H1 (cell line): ENCODE measurements at regions not wholly inside any gene's neighbourhood (a gene's known extent, or its start where the extent isn't known, plus 50 kb on each side); places are given as distances from the start of the nearest gene placed in this dataset.

ENCODE experiments used
- CTCF ChIA-PET: fragments of 300-600 bp; sonication (Branson Sonifier 250); formaldehyde crosslinking; loops from one replicate; lab custom pipeline; 2021; ENCODE audit not compliant: partially characterized antibody; lab: Charles Lee
- POLR2A ChIA-PET: fragments of 300-600 bp; sonication (Branson Sonifier 250); formaldehyde crosslinking; loops from one replicate; lab custom pipeline; 2021; ENCODE audit warnings: inconsistent platforms; ENCODE audit not compliant: partially characterized antibody; lab: Charles Lee
- DNase-seq, 2 experiments: peaks; one replicate each; pipeline versions ENCODE4 v3.0.0 to v3.0.0-alpha.2; 2010 to 2022; ENCODE audit warnings: low spot score in 2 of 2, low read depth in 1 of 2, mixed read lengths in 1 of 2
- FAIRE-seq: peaks from 2 replicates; lab custom pipeline; 2011; peaks lifted over from hg19 to GRCh38; lab: Jason Lieb, UNC
- H2AFZ ChIP-seq: 2 replicates; pipeline ENCODE4 v1.8.1; 2012; ENCODE audit warnings: low read length, inconsistent platforms
- H2AK5ac ChIP-seq: 2 replicates; pipeline ENCODE4 v1.6.1; 2013; ENCODE audit warnings: low read depth, low read length
- H2BK120ac ChIP-seq: replicated peaks from 2 replicates; pipeline ENCODE3; 2013; ENCODE audit warnings: low read depth, low read length, inconsistent platforms
- H2BK12ac ChIP-seq: 2 replicates; pipeline ENCODE4 v1.6.1; 2013; ENCODE audit warnings: low read depth, low read length
- H2BK15ac ChIP-seq: 2 replicates; pipeline ENCODE4 v1.6.1; 2013; ENCODE audit warnings: low read length
- H2BK20ac ChIP-seq: 2 replicates; pipeline ENCODE4 v1.6.1; 2013; ENCODE audit warnings: low read length
- H2BK5ac ChIP-seq: 2 replicates; pipeline ENCODE4 v1.6.1; 2013; ENCODE audit warnings: low read depth, low read length
- H3K14ac ChIP-seq: 2 replicates; pipeline ENCODE4 v1.6.1; 2013; ENCODE audit warnings: inconsistent platforms; ENCODE audit not compliant: insufficient read length
- H3K18ac ChIP-seq: 2 replicates; pipeline ENCODE4 v1.6.1; 2013; ENCODE audit warnings: low read length; ENCODE audit errors: extremely low read depth
- H3K23ac ChIP-seq: 2 replicates; pipeline ENCODE4 v1.6.1; 2013; ENCODE audit warnings: inconsistent platforms; ENCODE audit not compliant: insufficient read length
- H3K23me2 ChIP-seq: 2 replicates; pipeline ENCODE4 v1.6.1; 2013; ENCODE audit warnings: low read depth, low read length
- H3K27ac ChIP-seq: 2 replicates; pipeline ENCODE4 v1.6.1; 2011; ENCODE audit warnings: low read depth, low read length, inconsistent platforms
- H3K27me3 ChIP-seq, 4 experiments: replicated peaks in 1 of 4; 1 replicate in 1 of 4; 2 replicates in 3 of 4; pipeline versions ENCODE4 v1.6.1 to v1.8.1; 2011 to 2013; ENCODE audit warnings: low read length in 3 of 4, mild to moderate bottlenecking in 3 of 4, inconsistent platforms in 2 of 4, mixed read lengths in 2 of 4, moderate library complexity in 1 of 4; ENCODE audit not compliant: control insufficient read depth in 3 of 4, insufficient read depth in 3 of 4; ENCODE audit errors: extremely low read depth in 1 of 4
- H3K36me3 ChIP-seq, 4 experiments: 2 replicates each; pipeline versions ENCODE4 v1.6.1 to v1.8.1; 2011 to 2013; ENCODE audit warnings: mild to moderate bottlenecking in 4 of 4, low read length in 3 of 4, moderate library complexity in 2 of 4, control low read depth in 1 of 4, inconsistent platforms in 1 of 4; ENCODE audit not compliant: insufficient read depth in 4 of 4, control insufficient read depth in 2 of 4
- H3K4ac ChIP-seq: replicated peaks from 2 replicates; pipeline ENCODE3; 2013; ENCODE audit warnings: low read length, low read depth, mixed read lengths, inconsistent platforms; ENCODE audit not compliant: insufficient read length
- H3K4me1 ChIP-seq, 4 experiments: replicated peaks in 1 of 4; 1 replicate in 1 of 4; 2 replicates in 3 of 4; pipeline versions ENCODE4 v1.6.1 to v1.8.1; 2011 to 2013; ENCODE audit warnings: low read length in 3 of 4, inconsistent platforms in 2 of 4, mixed read lengths in 1 of 4; ENCODE audit not compliant: insufficient read depth in 4 of 4, control insufficient read depth in 3 of 4
- H3K4me2 ChIP-seq, 2 experiments: 2 replicates each; pipeline versions ENCODE4 v1.6.1 to v1.8.1; 2011 to 2013; ENCODE audit warnings: low read depth in 2 of 2, low read length in 2 of 2, control low read depth in 1 of 2, inconsistent platforms in 1 of 2, mild to moderate bottlenecking in 1 of 2; ENCODE audit not compliant: insufficient read depth in 1 of 2
- H3K4me3 ChIP-seq, 4 experiments: fragments of 200-600, 300-600 bp in 1 of 4; sonication (generic), shearing (Covaris generic), sonication (Bioruptor Twin) in 1 of 4; 2 replicates each; pipeline versions ENCODE4 v1.5.1 to v1.8.1; 2011 to 2016; ENCODE audit warnings: low read length in 4 of 4, low read depth in 3 of 4, control low read depth in 2 of 4, inconsistent platforms in 2 of 4, mild to moderate bottlenecking in 2 of 4, mixed read lengths in 1 of 4, moderate library complexity in 1 of 4; ENCODE audit not compliant: insufficient read depth in 2 of 4; ENCODE audit errors: extremely low read depth in 1 of 4
- H3K56ac ChIP-seq: replicated peaks from 2 replicates; pipeline ENCODE3; 2013; ENCODE audit warnings: low read depth, mild to moderate bottlenecking, mixed read lengths, low read length, inconsistent platforms; ENCODE audit not compliant: insufficient read length
- H3K79me1 ChIP-seq: 2 replicates; pipeline ENCODE4 v1.6.1; 2013; ENCODE audit warnings: low read depth, low read length, control low read depth
- H3K79me2 ChIP-seq, 2 experiments: 2 replicates each; pipeline versions ENCODE4 v1.6.1 to v1.8.1; 2012 to 2013; ENCODE audit warnings: low read length in 2 of 2, mild to moderate bottlenecking in 2 of 2, inconsistent platforms in 1 of 2; ENCODE audit not compliant: insufficient read depth in 2 of 2, control insufficient read depth in 1 of 2
- H3K9ac ChIP-seq, 4 experiments: replicated peaks in 1 of 4; 1 replicate in 1 of 4; 2 replicates in 3 of 4; pipeline versions ENCODE4 v1.6.1 to v1.8.1; 2011 to 2013; ENCODE audit warnings: low read depth in 3 of 4, low read length in 3 of 4, control low read depth in 2 of 4, mild to moderate bottlenecking in 2 of 4, moderate library complexity in 2 of 4, inconsistent platforms in 1 of 4; ENCODE audit errors: extremely low read depth in 1 of 4
- H3K9me3 ChIP-seq, 2 experiments: 2 replicates each; pipeline versions ENCODE4 v1.6.1 to v1.8.1; 2012 to 2013; ENCODE audit warnings: mild to moderate bottlenecking in 2 of 2, moderate library complexity in 2 of 2, control low read depth in 1 of 2, inconsistent platforms in 1 of 2, low read depth in 1 of 2, low read length in 1 of 2, mixed read lengths in 1 of 2; ENCODE audit not compliant: insufficient read depth in 2 of 2
- H4K20me1 ChIP-seq, 2 experiments: replicated peaks in 1 of 2; 2 replicates each; pipeline versions ENCODE3 to v1.8.1; 2011 to 2013; ENCODE audit warnings: inconsistent platforms in 2 of 2, low read length in 2 of 2, mild to moderate bottlenecking in 1 of 2; ENCODE audit not compliant: insufficient read depth in 2 of 2, control insufficient read depth in 1 of 2
- H4K5ac ChIP-seq: 2 replicates; pipeline ENCODE4 v1.6.1; 2013; ENCODE audit warnings: low read length, low read depth, mixed read lengths, inconsistent platforms; ENCODE audit not compliant: insufficient read length
- H4K8ac ChIP-seq: 2 replicates; pipeline ENCODE4 v1.8.0; 2013; ENCODE audit warnings: mild to moderate bottlenecking, moderate library complexity, low read length, inconsistent platforms; ENCODE audit not compliant: insufficient read depth; ENCODE audit errors: extremely low read depth
- H4K91ac ChIP-seq: replicated peaks from 2 replicates; pipeline ENCODE3; 2013; ENCODE audit warnings: low read length, mixed read lengths, inconsistent platforms; ENCODE audit not compliant: insufficient read length
- CBX5 ChIP-seq: fragments of 300-800, 300-1000 bp; sonication (generic); IDR thresholded peaks from 2 replicates; pipeline ENCODE4 v1.7.1; 2016; ENCODE audit warnings: antibody characterized with exemption, low read length, low read depth
- CBX8 ChIP-seq: fragments of 300-800, 300-1000 bp; sonication (generic); IDR thresholded peaks from 2 replicates; pipeline ENCODE4 v1.7.1; 2016; ENCODE audit warnings: low read depth, low read length, borderline replicate concordance
- EGR1 ChIP-seq: IDR thresholded peaks from 2 replicates; pipeline ENCODE4 v1.6.1; 2011; ENCODE audit warnings: low read depth, low read length, borderline replicate concordance
- HDAC2 ChIP-seq, 2 experiments: fragments of 300-600 bp in 1 of 2; sonication (generic) in 1 of 2; IDR thresholded peaks; 2 replicates each; pipeline ENCODE4 v1.6.1; 2011 to 2012; ENCODE audit warnings: low read depth in 2 of 2, low read length in 2 of 2, mild to moderate bottlenecking in 2 of 2, moderate library complexity in 2 of 2, borderline replicate concordance in 1 of 2, inconsistent platforms in 1 of 2
- JUN ChIP-seq: IDR thresholded peaks from 2 replicates; pipeline ENCODE4 v1.6.1; 2011; ENCODE audit warnings: low read depth, mild to moderate bottlenecking, improper control_type of control experiment, low read length
- RXRA ChIP-seq: IDR thresholded peaks from 2 replicates; pipeline ENCODE4 v1.6.1; 2011; ENCODE audit warnings: low read depth, mild to moderate bottlenecking, low read length, moderate library complexity; ENCODE audit not compliant: insufficient read depth
- SAP30 ChIP-seq: fragments of 300-600 bp; sonication (generic); IDR thresholded peaks from 2 replicates; pipeline ENCODE4 v1.7.1; 2012; ENCODE audit warnings: low read length, moderate library complexity, mild to moderate bottlenecking, inconsistent platforms; ENCODE audit not compliant: insufficient read depth, insufficient replicate concordance
- SIRT6 ChIP-seq: IDR thresholded peaks from one replicate; pipeline ENCODE4 v1.7.1; 2012; ENCODE audit warnings: low read length, inconsistent platforms
- TAF1 ChIP-seq: IDR thresholded peaks from 2 replicates; pipeline ENCODE4 v1.6.1; 2011; ENCODE audit warnings: mild to moderate bottlenecking, low read depth, low read length
- TF ChIP-seq, protein P1 (sequence below): IDR thresholded peaks from 2 replicates; pipeline ENCODE4 v1.6.1; 2012; ENCODE audit warnings: low read length, inconsistent platforms

DNA sequence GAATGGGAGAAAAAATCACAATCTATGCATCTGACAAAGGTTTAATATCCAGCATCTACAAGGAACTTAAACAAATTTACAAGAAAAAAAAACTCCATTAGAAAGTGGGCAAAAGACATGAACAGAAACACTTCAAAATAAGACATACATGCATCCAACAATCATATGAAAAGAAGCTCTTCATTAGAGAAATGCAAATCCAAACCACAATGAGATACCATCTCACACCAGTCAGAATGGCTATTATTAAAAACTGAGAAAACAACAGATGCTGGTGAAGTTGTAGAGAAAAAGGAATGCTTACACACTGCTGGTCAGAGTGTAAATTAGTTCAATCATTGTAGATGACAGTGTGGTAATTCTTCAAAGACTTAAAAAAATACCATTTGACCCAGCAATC lies 306.0 kb upstream of the TBX22 start:
- no peak overlapping the region for H2BK20ac ChIP-seq
- H3K9ac ChIP-seq: no peak overlapping the region
- no peak overlapping the region for H3K4me3 ChIP-seq
- no peak overlapping the region for H2BK12ac ChIP-seq
- no peak overlapping the region for H2AK5ac ChIP-seq
- no peak overlapping the region for H2BK120ac ChIP-seq
- no peak overlapping the region for H4K8ac ChIP-seq
- H3K23me2 ChIP-seq: no peaks in the 10 kb centered on the region
- H2AFZ ChIP-seq: no peak overlapping the region
- H3K79me1 ChIP-seq: no peaks in the 10 kb centered on the region
- no peak overlapping the region for H3K4ac ChIP-seq
- H3K79me2 ChIP-seq: no peaks in the 10 kb centered on the region
- no peak for TF ChIP-seq JUN
- TF ChIP-seq CBX5: no peak
- TF ChIP-seq SIRT6: no peak
- no peak for TF ChIP-seq HDAC2 (IDR thresholded peaks at IDR 0.05; ENCODE audit: borderline replicate concordance in 1 of 2, low read depth in 2 of 2, low read length in 2 of 2)
- no peak for TF ChIP-seq CBX8
- TF ChIP-seq SAP30: no peak
- TF ChIP-seq RXRA: no peak
- no peak for TF ChIP-seq TAF1
- TF ChIP-seq, protein P1, sequence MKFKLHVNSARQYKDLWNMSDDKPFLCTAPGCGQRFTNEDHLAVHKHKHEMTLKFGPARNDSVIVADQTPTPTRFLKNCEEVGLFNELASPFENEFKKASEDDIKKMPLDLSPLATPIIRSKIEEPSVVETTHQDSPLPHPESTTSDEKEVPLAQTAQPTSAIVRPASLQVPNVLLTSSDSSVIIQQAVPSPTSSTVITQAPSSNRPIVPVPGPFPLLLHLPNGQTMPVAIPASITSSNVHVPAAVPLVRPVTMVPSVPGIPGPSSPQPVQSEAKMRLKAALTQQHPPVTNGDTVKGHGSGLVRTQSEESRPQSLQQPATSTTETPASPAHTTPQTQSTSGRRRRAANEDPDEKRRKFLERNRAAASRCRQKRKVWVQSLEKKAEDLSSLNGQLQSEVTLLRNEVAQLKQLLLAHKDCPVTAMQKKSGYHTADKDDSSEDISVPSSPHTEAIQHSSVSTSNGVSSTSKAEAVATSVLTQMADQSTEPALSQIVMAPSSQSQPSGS: no peak
- no peak for TF ChIP-seq EGR1
- TF ChIP-seq, all 59 proteins: peak for 0
- H2BK5ac ChIP-seq: no peak overlapping the region
- no peak overlapping the region for H3K4me2 ChIP-seq
- no peak overlapping the region for H3K23ac ChIP-seq
- H3K18ac ChIP-seq: no peak overlapping the region
- no peaks in the 10 kb centered on the region for H3K36me3 ChIP-seq
- H4K20me1 ChIP-seq: no peaks in the 10 kb centered on the region
- no peaks in the 10 kb centered on the region for H3K9me3 ChIP-seq
- no peak overlapping the region for H2BK15ac ChIP-seq
- ChIA-PET CTCF (no interaction called here), POLR2A (no interaction called here)
- no peak overlapping the region for H4K91ac ChIP-seq
- FAIRE-seq: no peak
- H3K14ac ChIP-seq: no peak overlapping the region
- H4K5ac ChIP-seq: no peak overlapping the region
- H3K56ac ChIP-seq: no peak overlapping the region
- no peaks in the 10 kb centered on the region for H3K27me3 ChIP-seq
- H3K27ac ChIP-seq: no peak overlapping the region
- DNase-seq: no peak
- no peaks in the 10 kb centered on the region for H3K4me1 ChIP-seq
